NCI-H446 (cell line): ENCODE measurements at regions not wholly inside any gene's neighbourhood (a gene's known extent, or its start where the extent isn't known, plus 50 kb on each side); places are given as distances from the start of the nearest gene placed in this dataset.

ENCODE experiments used
- DNase-seq, 2 experiments: peaks; one replicate each; lab custom pipeline; 2025; lab: John Stamatoyannopoulos, UW

- no peak for DNase-seq
These were observed 776.4 kb downstream of the TECRL start for GRCh38 chr4:63632858-63633257.

DNA sequence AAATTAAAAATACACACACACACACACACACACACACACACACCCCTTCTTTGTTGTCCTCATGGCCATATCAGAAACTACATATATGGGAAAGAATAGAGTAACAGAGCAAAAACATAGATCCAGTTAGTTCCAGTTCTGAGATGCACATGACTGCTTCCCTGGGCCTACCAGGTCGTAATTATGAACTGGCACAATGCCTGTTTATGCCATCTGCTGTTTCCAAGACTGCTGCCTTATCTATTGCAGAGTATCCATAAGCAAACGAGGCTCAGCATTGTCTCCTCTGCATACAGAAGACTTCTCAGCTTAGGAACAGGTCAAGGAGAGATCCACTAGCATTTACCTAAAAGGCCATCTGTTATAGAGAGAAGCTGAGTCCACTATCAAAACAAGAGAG lies 789.0 kb downstream of the TECRL start:
- DNase-seq: peak; percentile 92

GRCh38 chr4:63619771-63620170 lies 789.5 kb downstream of the TECRL start:
- peak in 1 of 2 experiments; percentile 37 for DNase-seq

DNA sequence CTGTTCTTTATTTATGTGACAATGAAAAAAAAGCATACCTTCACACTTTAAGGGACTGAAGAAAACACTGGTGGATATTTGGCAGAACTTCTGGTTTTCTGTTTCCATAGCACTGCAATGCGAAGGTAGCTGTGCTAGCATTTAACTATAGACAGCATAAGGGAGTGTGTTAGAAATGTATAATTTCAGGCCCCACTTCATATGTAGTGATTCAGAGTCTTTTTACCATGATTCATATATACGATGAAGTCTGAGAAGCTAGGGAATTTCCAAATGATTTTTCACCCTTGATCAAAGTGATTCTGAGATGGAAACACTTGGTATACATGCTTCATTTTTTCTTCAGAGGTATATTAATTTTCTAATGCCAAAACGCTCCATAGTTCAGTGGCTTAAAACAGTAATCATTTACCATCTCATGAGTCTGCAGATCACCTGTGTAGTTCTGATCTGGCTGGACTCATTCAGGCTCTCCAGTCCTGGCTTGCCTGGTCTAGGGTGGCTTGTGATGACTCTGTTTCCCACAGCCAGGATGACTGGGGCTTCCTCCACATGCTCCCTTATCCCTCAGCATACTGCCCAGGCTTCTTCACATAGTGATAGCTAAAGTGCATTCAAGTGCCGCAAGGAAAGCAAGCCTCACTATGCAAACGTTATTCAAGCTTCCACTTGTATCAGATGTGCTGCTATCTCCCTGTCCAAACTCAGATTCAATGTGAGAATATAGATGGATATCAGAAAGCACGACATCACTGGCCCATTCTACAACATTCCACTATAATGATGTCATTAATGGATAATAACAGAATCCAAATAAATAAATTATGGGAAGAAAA lies 790.1 kb downstream of the TECRL start:
- DNase-seq: no peak

- peak in 1 of 2 experiments; percentile 14 for DNase-seq
These were observed 801.9 kb downstream of the TECRL start for GRCh38 chr4:63607169-63607872.

GRCh38 chr4:63589796-63590195 lies 819.5 kb downstream of the TECRL start:
- no peak for DNase-seq

DNA sequence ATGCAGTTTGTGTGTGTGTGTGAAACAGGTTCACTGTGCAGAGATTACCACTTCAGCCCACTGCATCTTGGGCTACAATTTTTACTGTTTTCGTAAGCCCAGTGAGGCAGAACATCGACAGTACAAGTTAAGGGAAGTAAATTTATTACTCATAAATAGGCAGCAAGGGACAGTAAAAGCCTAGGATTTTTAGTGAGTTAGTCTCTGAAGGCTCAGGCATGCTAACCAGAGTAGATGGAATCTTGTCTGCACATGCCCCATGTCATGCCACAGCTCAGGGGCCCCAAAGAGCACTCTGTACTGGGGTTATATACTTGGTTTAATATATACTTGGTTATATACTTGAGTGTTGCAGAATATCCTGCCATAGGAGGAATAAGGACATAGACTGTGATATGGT lies 825.7 kb downstream of the TECRL start:
- DNase-seq: no peak

DNA sequence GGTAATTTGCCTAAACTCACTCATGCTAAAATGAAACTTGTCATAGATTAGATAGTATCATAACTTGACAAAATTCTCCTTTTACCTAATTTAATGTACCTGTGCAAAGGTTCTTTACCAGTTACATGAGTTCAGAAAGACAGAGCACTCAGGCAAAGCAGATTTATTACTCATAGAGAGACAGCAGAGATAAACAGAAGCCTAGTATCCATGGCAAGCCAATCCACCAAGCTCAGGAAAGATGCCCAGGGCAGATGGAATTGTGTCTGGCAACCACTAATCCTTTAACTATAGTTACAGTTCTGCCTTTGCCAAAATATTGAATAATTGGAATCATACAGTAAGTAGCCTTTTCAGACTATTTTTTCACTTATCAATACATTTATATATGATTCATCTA lies 826.2 kb downstream of the TECRL start:
- DNase-seq: peak; percentile 17 to 70

DNA sequence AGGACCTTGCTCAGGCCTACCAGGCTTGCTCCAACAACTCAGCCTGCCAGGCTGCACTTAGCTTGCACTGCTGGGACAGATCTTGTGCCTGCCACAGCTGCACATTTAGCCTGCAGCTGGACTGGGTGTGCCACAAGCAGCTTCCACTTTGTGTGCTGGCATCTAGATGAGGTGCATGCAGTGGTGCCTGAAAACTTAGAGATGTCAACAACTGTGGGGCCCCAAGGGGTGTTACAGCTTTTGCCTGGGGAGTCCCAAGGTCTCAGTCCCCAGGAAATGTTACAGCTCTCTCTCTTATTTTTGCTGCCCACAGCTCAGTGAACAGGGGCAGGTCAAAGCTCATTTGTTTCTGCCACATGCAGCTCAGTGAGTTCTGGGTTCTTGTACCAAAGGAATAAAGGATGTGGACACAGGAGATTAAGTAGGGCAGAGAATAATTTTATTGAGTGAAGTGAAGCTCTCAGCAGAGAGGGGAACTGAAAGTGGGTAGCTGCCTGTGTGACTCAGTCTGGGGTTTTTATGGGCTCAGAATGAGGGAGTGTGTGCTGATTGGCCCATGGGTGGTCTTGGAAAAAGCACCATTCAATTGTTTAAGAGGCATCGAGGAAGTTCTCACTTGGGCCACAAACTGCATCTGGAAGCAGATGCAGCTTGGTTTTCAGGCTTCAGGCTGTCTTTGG lies 828.3 kb downstream of the TECRL start:
- DNase-seq: no peak

DNA sequence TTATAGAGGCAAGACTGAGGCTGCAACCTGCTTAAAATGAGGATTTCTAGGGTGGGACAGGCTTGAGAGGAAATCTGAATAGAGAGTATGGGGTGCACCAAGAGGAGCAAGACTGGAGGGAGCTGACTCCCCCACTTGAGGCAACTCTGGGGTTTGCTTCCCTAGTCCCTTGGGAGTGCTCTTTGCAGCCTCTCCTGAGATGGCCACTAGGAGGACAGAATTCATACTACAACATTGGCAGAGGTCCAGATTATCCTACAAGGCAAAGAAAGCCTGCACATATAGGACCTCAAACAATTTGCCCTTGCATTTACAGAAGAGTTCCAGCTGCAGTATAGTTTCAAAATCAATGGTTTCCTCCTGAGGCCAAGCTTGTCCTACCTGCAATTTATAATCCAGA lies 830.9 kb downstream of the TECRL start:
- no peak for DNase-seq

DNA sequence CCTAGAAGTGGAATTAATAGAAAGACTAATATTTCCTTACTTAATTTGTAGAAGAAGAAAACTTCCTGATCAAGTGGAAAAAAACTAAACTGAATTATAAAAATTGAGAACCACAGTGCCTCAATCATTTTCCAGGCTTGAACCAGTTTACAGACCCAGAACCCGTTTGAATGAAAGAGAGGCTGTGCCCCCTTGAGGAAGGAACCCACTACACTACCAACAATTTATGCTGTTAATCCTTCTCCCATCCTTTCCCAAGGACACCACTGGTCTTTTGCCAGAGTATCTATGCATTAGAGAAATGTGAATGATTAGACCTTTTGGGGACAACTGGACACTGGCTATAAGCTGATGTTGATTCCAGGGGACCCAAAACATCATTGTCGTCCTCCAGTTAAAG lies 842.6 kb downstream of the TECRL start:
- no peak for DNase-seq

DNA sequence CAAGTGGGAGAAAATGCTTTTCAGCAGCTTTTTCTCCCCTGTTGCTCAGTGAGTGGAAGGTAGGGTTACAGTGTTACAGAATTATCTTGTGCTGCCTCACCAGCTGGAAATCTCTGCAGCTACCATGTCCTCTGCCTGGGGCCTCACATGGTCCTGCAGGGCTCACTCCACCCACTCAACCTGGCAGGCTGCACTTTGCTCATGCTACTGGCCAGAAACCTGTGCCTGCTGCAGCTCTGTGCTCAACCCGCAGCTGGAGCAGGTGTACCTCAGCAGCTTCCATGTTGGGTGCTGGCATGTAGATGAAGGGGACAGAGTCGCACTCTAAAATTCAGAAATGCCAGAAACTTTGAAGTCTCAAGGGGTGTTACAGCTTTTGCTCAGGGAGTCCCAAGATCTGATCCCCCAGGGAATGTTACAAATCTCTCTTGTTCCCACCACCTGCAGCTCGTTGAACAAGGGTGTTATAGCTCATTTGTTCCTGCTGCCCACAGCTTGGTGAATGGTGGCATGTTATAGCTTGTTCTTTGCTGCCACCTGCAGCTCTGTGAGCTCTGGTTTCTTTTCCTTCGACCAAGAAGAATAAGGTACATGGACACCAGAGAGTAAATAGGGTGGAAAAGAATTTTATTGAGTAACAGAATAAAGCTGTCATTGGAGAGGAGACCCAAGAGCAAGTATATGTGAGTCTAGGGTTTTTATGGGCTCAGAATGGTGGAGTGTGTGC lies 845.8 kb downstream of the TECRL start:
- DNase-seq: no peak

GRCh38 chr4:63558709-63559108 lies 850.5 kb downstream of the TECRL start:
- DNase-seq: no peak

- DNase-seq: no peak
These were observed 852.9 kb downstream of the TECRL start for GRCh38 chr4:63556332-63556731.

DNA sequence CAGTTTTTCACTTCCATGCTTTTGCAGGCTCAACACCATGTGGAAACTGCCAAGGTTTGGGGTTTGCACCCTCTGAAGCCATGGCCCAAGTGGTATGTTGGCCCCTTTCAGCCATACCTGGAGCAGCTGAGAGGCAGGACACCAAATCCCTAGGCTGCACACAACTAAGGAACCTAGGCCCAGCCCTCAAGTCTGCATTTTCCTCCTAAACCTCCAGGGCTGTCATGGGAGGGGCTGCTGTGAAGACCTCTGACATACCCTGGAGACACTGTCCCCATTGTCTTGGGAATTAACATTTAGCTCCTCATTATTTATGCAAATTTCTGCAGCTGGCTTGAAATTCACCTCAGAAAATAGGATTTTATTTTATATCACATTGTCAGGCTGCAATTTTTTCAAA lies 856.1 kb downstream of the TECRL start:
- DNase-seq: no peak

- no peak for DNase-seq
These were observed 867.4 kb downstream of the TECRL start for GRCh38 chr4:63541828-63542227.

DNA sequence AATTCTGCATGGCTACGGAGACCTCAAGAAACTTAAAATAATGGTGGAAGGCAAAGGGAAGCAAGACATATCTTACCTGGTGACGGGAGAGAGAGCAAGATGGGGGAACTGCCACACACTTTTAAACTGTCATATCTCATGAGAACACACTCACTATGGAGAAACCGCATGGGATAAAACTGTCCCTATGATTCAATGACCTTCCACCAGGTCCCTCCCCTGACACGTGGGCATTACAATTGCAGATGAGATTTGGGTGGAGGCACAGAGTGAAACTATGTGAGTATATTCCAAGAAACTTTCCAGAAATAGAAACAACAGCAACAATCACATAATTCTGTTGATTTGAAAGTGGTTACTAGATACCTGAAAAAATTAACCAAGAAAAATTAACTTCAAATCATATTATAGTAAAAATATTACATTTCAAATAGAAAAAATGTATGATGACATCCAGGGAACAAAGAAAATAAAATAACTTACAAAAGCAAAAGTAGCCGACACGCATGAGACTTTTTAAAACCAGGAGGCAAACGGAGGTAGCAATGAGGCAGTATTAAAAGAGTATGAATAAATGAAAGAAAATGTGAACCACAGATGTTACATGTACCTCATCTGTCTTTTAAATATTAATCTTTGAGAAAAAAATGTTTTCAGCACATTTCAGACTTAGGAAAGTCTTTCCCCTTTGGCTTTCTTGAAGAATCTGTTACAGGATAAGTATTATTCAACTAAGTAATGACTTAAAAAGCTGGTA lies 879.5 kb downstream of the TECRL start:
- no peak for DNase-seq

GRCh38 chr4:63528256-63528991 lies 880.8 kb downstream of the TECRL start:
- peak in 1 of 2 experiments; percentile 55 for DNase-seq

DNA sequence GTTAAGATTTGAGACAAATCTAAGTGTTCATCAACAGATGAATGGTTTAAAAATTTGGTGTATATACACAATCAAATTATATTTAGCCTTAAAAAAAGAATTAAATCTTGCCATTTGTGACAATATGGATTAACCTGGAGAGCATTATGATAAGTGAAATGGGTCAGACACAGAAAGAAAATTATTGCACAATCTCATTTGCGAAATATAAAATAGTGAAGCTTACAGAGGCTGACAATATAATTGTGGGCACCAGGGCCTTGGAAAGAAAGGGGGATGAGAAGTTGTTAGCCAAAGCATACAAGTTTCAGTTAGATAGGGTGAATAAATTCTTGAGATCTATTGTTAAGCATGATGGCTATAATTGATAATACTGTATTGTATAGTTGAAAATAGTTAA lies 883.0 kb downstream of the TECRL start:
- DNase-seq: no peak

GRCh38 chr4:63524764-63525163 lies 884.5 kb downstream of the TECRL start:
- DNase-seq: no peak
